Lung (tissue), 11 donors: ENCODE measurements at regions not wholly inside any gene's neighbourhood (a gene's known extent, or its start where the extent isn't known, plus 50 kb on each side); places are given as distances from the start of the nearest gene placed in this dataset.

Source experiments
- ATAC-seq: fragments of 200-7000 bp; cut with Tn5 transposase; one replicate; pipeline ENCODE4 v1.9.1; 2020; ENCODE audit warnings: moderate number of reproducible peaks; ENCODE audit not compliant: insufficient read depth, low FRiP score
- DNase-seq, 3 donors: peaks; one replicate each; pipeline ENCODE4 v3.0.0-alpha.2; 2013 to 2017
- H3K27ac ChIP-seq, 2 donors: one replicate each; pipeline ENCODE4 v1.5.1; 2013; ENCODE audit warnings: mild to moderate bottlenecking in 2 of 2, moderate library complexity in 2 of 2, control low read depth in 1 of 2, inconsistent platforms in 1 of 2, low read depth in 1 of 2, low read length in 1 of 2
- H3K27me3 ChIP-seq, 3 donors: one replicate each; pipeline ENCODE4 v1.5.1; 2013; ENCODE audit warnings: low read length in 2 of 3; ENCODE audit not compliant: control insufficient read depth in 3 of 3, insufficient read depth in 3 of 3
- H3K36me3 ChIP-seq, 4 donors: one replicate each; pipeline ENCODE4 v1.5.1; 2013; ENCODE audit warnings: low read length in 4 of 4, mild to moderate bottlenecking in 1 of 4, moderate library complexity in 1 of 4; ENCODE audit not compliant: control insufficient read depth in 4 of 4, insufficient read depth in 4 of 4
- H3K4me1 ChIP-seq, 5 donors: one replicate each; pipeline ENCODE4 v1.5.1; 2013; ENCODE audit warnings: low read length in 5 of 5, mild to moderate bottlenecking in 2 of 5, moderate library complexity in 1 of 5; ENCODE audit not compliant: control insufficient read depth in 5 of 5, insufficient read depth in 5 of 5
- H3K4me3 ChIP-seq: one replicate; pipeline ENCODE4 v1.5.1; 2013; ENCODE audit warnings: mild to moderate bottlenecking, control low read depth, moderate library complexity
- H3K9ac ChIP-seq, 2 donors: one replicate each; pipeline ENCODE4 v1.5.1; 2013; ENCODE audit warnings: low read length in 2 of 2, control low read depth in 1 of 2; ENCODE audit not compliant: insufficient read depth in 1 of 2
- H3K9me3 ChIP-seq, 4 donors: one replicate each; pipeline ENCODE4 v1.5.1; 2013; ENCODE audit warnings: low read length in 3 of 4, mild to moderate bottlenecking in 1 of 4, moderate library complexity in 1 of 4; ENCODE audit not compliant: control insufficient read depth in 4 of 4, insufficient read depth in 3 of 4
- CTCF ChIP-seq: IDR thresholded peaks from 2 replicates; pipeline ENCODE4 v1.5.1; 2012; ENCODE audit warnings: mild to moderate bottlenecking; ENCODE audit errors: control extremely low read depth, extremely low read depth
- WGBS, 2 donors: extraction: QIAGEN DNeasy Blood & Tissue Kit; methylation state at CpG; one replicate each; pipeline ENCODE4 v1.1.7; 2013; 5-methylcytosine and 5-hydroxymethylcytosine counted together
- donor health status: control.
- donor health status: control.
- donor health status: Bipolar disorder and iron deficiency.
- donor health status: healthy.
- donor health status: DM: yes; HTN: yes; CAD: no.

- Histone ChIP-seq H3K9ac (no peak overlapping the region), H3K27me3 (no peaks in the 10 kb centered on the region), H3K4me3 (no peak overlapping the region), H3K4me1 (no peaks in the 10 kb centered on the region), H3K27ac (no peak overlapping the region), H3K9me3 (no peaks in the 10 kb centered on the region), H3K36me3 (no peaks in the 10 kb centered on the region)
- ATAC-seq, result no peak
- no peak for TF ChIP-seq CTCF
- WGBS, 2 donors, result 75 to 93% methylated on average over 2 of the region's 2 CpGs
- no peak for DNase-seq
Measured at GRCh38 chrX:120763269-120763668, 112.4 kb downstream of the CT47B1 start.

- Histone ChIP-seq H3K4me3 (no peak overlapping the region), H3K4me1 (no peaks in the 10 kb centered on the region), H3K36me3 (no peaks in the 10 kb centered on the region), H3K9me3 (no peaks in the 10 kb centered on the region), H3K27me3 (no peaks in the 10 kb centered on the region), H3K27ac (no peak overlapping the region), H3K9ac (no peak overlapping the region)
- 66 to 84% methylated on average over 4 of the region's 4 CpGs for WGBS, 2 donors
- no peak for ATAC-seq
- no peak for TF ChIP-seq CTCF
- no peak for DNase-seq
Measured at GRCh38 chrX:120761810-120762209, 113.9 kb downstream of the CT47B1 start.

- H3K9me3 ChIP-seq, result no peaks in the 10 kb centered on the region
- no peaks in the 10 kb centered on the region for H3K36me3 ChIP-seq
- DNase-seq (no peak), ATAC-seq (no peak)
- no peak for TF ChIP-seq CTCF
- no peak overlapping the region for H3K4me3 ChIP-seq
- H3K4me1 ChIP-seq, result peaks cover 0 to 3% (median 0%) of the 10 kb centered on the region in 5 donors
- no peaks in the 10 kb centered on the region for H3K27me3 ChIP-seq
- 74 to 89% methylated on average over 1 of the region's 1 CpG for WGBS, 2 donors
- H3K27ac ChIP-seq, result no peak overlapping the region
- H3K9ac ChIP-seq, result no peak overlapping the region
Measured at GRCh38 chrX:120759685-120760084, 116.0 kb downstream of the CT47B1 start.
